Hematopoietic multipotent progenitor cell treated with erythropoietin and hydrocortisone succinate and interleukin-3 and kit ligand, for 17 days (in vitro differentiated cells): ENCODE measurements at regions not wholly inside any gene's neighbourhood (a gene's known extent, or its start where the extent isn't known, plus 50 kb on each side); places are given as distances from the start of the nearest gene placed in this dataset.

Experiments used
- DNase-seq: peaks from one replicate; pipeline ENCODE4 v3.0.0-alpha.2; 2015; ENCODE audit warnings: low spot score

DNA sequence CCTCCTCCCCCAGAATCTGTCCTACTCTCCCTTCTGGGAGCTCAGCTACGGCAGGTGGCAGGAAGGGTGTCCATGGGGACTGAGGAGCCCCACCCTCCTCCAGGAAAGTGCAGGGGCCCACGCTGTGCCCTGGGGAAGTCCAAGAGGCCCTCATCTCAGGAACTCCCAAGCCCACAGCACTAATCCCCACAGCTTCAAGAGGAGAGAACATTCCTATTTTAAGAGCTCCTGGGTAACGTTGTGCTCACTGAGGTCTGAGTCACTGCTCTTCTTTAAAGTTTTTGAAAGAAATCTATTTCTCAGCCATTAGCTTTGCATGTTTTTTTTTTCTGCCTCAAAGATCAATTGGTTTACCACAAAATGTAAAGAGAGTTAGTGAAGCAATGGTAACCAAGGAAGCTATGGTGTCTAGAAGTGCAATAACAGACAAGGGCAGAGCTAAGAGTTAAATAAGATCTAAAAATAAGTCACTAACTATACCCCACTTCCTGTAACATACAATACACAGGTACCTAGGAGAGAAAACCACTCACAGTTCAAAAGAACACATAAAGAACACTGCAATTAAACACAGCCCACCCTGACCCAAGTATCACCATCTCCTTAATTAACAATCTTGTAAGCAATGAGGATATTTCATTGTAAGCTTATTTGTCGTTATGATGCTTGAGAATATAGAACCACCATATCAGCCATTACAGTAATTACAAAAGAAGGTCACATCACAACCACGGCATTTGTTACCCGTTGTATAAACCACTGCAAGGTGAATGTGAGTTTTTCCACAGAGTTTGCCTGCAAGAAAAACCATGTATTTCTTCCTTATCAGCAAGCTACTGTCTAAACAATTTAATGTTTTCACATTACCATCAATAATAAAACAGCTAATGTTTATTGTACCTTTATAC, 382.3 kb upstream of the SLC30A5 start:
- DNase-seq: no peak

DNA sequence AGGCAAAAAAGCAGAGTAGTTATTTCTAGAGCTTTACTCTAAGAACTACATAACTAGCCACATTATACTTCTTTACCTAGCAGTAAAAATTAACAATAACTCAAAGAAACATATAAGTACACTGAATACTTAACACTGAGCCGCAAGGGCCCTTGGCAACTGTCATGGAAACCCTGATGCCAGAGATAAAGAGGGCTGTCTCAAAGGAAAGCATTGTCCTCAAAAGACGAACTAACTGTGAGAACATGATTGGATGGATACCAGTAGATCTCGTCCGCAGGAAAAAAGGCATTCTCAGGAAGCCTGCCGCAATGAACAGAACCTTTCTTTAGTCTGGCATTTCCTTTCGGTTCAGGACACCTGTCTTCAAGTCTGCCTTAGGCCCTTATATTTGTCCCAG, 379.0 kb upstream of the SLC30A5 start:
- DNase-seq: no peak

DNA sequence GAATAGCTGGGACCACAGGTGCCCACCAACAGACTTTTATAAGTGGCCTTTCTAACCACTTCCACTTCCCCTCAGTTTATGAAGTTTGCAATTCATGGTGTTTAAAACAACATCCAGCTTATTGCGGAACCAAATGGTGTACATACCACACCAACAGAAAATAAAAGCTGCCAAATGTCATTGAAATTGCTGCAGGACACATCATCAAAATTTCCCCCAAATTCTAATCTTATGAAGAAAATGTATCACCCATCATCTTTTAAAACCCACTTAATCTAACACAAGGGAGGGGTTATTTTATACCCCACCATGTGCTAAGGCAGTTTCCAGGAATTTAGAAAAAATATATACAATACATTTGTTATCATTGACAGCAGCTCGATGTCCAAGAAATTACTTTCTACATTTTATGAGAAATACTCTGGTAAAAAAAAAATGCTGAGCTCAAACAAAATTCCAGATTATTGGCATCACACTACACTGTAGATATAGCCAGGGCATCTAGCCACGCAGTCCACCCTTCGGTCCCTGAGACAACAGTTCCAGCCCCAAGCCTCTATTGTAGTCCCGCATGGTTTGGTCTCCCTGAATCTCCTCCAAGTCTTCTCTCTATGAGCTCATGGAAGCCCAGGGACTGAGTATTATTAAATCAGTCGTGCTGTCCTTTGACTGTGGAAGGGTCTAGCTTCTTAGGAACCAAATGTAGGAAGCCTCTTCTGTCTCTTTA, 372.8 kb upstream of the SLC30A5 start:
- no peak for DNase-seq

DNA sequence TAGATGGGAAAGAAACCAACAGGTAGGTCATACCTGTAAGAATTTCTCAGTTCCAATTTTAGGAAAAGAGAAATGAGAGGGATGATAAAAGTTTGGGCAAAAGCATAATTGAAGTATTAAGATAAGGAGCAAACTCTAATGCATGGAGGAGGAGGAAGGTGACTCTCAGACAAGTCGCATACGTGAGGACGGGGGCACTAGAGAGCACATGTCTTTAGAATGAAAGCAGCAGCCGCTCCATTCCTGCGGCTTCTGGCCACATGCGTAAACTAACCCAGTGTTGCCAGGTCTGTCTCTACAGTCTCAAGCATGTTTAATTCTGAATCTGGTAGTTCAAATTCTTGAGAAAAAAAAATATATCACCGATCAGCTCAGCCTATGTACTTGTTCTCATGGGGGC, 371.5 kb upstream of the SLC30A5 start:
- DNase-seq: no peak

DNA sequence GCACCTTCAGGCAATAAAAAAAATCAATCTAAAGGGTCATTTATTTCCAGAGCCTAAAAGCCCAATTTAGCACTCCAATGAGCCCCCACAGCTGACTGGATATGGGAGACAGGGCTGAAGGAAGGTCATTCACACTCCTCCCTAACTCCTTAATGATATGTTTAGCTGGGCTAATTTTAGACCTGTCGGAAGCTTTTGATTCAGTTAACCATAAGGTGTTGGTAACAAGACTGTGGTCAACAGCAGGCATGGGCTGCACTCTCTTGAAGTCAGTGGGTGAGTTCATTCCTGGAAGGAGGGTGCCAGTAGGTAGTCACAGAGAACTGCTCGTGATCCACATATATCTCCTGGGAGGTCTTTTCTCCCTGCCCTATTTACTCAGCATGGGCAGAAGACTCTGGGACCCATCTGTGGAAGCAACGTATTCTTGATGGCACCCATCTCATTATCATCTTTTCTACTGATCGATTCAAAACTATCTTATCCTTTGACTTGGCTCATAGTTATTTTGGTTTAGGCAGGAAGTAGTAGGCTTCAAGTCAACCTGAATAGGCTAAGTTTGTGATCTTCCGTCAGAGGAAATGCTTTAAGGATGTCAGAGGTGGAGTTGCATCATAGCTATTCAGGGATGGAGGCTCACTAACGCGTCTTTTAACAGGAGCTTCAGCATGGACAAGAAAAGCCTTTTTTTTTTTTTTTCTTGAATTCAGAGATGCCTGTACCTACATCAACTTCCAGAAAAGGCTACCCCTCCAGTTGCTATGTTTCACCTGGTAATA, 367.7 kb upstream of the SLC30A5 start:
- no peak for DNase-seq

DNA sequence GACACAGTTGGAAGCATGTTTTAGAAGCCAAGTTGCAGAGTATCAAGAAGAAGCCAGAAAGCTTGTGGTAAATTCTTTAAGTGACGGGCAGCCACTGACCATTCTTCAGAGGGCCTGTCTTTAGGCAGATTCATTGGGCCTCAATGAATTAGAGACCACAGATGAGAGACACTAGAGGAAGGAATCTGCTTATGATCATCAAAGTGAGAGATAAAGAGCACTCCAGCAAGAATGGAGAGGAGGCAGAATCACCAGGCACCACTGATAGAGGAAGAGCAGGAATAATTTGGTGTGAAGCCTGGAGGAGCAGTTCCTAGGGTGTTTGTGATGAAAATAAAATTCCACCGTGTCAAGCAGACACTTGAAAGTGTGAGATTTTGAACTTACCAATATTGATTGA, 365.9 kb upstream of the SLC30A5 start:
- no peak for DNase-seq

DNA sequence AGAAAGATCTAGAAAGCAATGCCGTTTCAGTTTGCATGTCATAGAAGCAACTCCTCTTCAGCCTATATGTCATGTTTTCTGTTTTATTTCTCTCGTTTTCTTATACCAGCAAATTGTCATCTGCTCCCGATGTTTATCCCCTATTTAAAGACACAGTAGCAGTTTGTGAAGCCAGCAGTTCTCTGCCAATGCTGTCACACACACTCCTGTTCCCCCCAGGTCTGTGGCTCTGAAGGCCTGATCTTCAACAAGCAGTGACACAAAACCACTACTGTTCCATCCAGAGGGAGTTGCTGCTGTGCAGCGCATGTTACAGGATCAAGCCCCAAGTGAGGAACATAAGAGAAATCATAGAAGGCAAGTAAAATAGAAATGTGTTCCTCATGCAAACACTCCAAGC, 364.1 kb upstream of the SLC30A5 start:
- DNase-seq: no peak

DNA sequence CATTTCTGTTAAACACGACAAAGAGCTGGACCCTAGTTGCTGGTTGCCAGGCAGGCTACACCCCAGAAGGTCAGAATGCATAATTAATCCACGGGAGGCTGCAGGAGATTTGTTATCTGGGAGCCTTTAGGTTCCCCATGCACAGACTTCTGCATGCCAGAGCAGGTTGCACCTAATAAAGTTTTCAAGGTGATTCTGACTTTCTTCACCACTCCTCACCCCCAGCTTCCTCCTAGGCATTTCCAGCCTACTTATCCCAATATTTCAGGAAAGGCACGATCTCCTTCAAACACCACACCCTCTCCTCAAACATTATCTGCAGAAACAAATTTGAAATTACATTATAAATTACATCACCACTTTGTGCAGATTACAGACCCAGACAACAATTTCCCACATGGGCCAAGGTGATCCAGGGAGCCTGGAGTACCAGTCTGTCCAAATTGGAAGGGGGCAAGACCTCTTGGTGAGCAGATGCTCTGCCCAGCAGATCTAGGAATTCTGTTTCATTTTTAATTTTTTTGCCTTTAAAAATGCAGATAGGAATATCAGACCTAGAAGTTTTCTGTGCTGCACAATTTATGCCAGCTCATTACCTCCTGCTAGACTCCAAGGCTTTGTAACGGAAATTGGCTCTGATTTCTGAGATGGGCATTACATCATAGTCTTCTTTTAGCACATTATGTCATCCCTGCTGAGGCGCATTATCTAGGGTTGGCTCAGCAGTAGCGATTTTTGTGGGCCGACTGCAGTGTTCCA, 363.4 kb upstream of the SLC30A5 start:
- no peak for DNase-seq

DNA sequence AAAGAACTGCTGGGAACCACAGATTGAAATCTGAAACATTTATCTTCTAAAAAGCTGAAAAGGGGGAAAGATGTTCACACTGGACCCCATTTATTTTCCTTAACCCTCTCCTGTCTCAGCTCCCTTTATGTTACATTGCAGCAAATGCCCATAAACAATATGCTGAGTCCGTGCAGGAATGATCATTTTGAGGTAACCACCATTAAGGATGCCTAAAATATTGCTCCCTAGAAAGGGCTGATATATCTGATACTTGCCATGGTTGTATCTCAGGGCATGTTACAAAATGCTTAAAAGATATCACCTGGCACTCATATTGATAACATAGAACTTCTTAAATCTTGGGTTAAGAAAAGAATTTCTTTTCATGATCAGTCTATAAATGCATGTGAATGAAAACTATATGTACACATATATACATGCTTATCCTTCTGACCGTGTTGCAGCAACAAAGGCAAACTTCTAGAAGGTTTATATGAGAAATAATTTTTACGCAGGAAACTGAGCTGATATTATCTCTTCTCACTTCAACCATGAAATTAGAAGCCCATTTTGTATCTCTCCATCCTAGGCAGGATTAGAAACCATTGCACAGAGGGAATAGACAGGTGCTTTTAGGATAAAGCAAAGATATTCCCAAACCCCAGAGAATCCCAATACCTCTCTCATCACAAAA, 362.7 kb upstream of the SLC30A5 start:
- DNase-seq: no peak

DNA sequence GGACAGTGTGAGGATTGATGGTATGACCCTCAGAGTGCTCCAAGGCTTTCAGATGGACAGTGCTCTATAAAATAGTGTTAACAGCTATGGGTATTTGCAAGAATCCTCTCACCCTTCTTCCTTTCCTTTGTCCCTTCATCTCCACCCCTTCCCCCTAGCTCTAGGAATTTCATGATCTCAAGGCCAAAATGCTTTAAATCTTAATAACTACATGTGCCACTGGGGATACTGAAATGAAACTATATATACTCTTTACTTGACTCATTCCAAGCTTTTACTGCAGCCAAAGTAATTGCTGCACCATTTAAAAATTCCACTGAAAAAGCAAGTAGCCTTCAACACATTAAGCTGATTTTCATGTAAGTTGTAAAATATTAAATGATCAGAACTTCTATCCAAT, 361.6 kb upstream of the SLC30A5 start:
- DNase-seq: no peak

DNA sequence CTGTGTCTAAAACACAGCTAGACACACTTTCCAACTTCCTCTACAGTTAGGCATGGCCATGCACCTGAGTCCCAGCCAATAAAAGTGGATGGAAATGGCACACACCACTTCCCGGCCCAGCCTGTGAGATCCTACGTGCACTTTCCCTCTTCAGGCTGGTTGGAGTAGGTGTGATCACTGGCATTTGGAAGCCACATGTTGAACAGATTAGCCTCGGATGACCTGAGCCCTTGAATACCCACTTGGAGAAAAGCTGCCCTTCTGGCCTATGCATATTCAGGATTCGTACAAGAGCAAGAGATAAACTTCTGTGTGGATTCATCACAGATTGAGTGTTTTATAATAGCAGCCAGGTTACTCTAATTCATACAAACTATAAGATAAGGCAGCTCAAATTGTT, 359.0 kb upstream of the SLC30A5 start:
- no peak for DNase-seq

DNA sequence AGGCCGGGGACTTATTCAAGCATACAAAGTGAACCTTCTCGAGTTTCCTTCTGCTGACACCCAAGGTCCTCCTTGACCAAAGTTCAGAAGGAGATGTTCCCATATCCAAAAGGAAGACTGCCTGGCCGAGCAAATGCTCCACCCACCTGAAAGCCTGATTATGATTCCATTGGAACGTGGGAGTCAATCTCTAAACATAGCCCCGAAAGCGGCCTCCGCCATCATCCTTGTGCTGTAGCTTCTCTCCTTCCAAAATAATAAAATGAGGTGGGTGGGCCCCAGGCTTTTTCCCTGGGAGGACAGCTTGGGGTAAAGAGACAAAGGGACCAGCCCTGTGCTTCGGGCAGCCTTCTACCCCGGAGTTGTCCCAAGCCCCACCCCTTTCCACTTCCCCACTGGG, 355.6 kb upstream of the SLC30A5 start:
- no peak for DNase-seq

DNA sequence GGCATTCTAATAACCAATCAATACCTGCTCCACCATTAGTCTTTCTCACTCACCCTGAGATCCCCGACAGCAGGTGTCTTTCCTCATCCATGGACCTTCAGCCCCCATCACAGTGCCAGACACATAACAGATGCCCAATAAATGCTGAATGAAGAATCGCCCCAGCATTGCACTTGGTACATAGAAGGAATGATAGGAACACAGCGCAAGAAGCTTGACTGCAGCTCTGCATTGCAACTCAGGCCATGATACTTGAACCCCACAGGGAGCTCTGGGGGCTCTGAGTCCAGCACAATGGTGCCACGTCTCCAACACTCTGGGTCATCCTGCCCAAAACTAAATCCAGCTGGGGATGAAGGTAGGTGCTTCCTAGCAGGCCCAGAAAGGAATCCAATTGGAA, 355.0 kb upstream of the SLC30A5 start:
- no peak for DNase-seq

DNA sequence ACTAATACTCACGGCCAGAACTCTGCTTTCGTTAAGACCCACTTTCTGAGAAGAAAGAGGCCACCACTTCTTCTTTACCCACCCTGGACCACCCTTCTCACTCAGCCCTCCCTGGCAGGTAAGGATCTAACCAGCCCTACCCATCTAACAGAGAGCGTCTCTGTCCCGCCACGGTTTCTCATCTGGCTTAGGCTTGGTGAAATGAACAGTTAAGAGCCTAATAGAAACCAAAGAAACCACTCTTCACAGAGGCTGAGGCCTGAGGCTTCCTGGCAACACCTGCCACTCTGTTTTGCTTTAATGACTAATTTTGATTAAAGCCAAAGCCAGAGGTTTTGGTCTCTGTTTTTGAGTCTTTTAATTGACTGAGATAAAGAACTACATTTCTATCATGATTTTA, 354.1 kb upstream of the SLC30A5 start:
- no peak for DNase-seq

DNA sequence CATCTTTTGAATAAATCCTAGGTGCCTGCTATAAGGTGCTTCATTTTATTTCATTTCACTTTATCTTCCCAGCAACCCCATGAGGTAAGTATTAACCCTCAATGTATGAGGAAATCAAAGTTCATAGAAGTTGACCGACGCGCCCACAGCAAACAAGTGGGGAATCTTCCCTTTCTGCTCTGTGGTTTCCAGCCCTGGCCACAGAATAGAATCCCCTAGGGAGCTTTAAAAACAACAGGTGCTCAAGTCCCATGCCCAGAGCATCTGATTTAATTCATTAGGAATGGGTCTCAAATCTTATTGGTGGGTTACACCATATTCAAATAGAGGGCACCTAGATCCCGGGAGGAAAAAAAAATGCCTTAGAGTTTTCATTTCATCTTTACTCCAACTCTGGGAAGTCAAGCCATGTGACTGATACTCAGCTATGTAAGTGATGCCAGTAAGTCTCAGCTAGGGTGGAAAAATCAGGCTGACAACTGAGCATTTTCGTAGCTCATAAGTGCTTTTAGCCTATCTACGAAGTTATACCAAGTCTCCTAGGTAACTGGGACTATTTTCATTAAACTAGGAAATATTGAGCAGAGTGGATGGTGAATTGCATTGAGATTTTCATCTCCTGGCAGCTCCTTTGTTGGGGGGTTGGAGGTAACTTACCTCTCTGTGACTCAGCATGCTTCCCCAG, 353.4 kb upstream of the SLC30A5 start:
- DNase-seq: no peak

DNA sequence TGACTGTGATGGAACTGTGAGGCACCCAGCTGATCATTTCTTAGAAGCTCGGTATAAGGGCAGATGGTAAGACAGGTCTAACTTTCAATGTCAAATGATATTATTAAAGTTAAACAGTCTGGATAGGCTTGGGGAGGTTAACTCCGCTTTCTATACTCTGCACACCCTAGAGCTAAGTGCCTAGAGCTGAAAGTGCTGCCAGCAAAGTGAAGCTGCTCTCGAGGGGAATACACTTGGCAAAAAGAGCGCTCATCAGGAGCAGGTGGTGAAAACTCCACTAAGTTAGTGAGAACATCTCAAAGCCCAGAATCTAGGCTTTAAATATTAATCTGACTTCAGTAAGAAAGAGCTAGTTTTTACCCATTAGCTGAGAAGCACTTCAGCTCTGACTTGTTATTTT, 349.6 kb upstream of the SLC30A5 start:
- DNase-seq: no peak

DNA sequence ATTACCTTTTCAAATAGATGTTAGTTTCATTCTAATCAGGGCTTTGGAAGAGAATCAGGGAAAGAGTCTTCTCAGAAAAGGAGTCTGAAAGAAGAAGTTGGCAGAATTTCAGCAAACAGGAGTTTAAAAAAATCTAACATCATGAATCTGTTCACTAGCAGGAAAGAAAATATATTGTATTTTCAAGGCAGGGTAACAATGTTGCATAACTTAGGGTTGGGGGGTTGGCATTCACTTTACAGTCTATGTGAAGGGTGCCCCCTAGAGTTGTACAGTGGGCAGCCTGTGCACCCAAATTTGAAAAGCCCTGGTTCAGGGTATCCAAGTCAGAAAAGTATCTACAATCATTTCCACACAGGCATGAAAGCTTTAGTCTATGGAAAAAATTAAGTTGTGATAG, 348.4 kb upstream of the SLC30A5 start:
- DNase-seq: peak; percentile 9

DNA sequence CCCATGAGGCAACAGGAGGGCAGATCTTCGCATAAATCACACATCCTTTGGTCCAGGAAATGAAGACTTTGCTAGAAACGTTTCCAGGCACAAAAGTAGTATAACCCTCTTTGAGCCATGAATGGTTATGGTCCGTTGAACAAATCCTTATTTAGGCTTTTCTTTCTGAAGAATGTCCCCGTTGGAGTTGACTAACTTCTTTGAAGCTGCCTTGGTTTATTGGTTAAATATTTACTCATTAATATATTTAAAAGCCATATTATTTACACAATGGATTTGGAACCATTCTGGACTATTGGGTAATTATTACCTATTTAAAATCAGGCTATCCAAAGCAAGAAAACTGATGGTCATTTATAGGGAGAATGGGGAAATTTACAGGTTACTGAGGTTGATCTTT, 347.6 kb upstream of the SLC30A5 start:
- DNase-seq: no peak

DNA sequence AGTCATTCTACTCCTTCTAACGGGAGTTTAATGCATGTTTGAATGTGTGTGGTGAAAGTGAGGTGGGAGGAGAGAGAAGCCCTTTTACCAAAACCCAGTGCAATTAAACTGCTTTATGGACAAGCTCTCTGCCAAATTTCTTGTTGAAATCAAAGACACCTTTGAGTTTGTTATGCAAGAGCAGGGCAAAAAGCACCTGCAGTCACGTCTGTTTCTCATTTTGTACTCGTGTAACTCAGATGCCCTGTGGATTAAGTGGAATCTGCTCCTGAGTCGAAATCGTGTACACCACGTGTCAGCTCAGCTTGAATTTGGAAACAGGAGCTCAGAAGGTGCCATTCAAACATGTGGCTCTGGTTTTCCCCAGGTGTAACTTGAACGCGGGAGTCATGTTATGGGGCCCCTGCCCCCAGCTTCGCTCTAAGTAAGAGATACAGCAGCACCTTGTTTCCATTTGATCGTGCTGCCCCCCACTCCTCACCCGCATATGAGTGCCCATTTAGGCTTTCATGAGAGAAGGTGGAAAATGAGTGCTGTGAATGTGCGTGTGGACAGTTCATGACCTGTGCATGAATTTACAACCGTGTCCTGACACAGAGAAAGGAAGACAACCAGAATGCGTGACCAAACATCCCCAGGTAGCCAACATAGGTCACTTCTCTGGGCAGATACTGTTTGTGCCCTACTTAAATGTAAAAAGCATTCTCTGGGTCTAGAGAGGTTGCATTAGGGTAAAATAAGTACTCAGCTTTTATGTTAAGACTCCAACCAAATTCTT, 347.0 kb upstream of the SLC30A5 start:
- no peak for DNase-seq

DNA sequence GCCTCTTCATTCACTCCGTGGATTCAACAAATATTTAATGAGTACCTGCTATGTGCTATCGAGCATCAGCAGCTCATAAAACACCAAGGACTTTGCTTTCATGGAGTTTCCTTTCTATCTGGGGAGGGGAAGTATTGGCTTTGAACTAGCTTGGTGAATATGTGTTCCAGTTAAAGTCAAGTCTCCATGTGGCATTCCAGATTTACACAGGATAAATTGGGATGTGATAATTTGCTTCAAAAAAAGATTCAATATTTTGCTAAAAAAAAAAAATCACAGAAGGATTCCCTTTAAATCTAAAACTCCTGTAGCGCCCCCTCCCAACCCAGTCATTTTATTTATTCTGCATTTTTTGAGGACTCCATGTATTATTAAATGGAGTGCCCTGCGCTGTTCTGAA, 346.3 kb upstream of the SLC30A5 start:
- DNase-seq: no peak
